ENCODE measurements at regions not wholly inside any gene's neighbourhood (a gene's known extent, or its start where the extent isn't known, plus 50 kb on each side); places are given as distances from the start of the nearest gene placed in this dataset.

DNA sequence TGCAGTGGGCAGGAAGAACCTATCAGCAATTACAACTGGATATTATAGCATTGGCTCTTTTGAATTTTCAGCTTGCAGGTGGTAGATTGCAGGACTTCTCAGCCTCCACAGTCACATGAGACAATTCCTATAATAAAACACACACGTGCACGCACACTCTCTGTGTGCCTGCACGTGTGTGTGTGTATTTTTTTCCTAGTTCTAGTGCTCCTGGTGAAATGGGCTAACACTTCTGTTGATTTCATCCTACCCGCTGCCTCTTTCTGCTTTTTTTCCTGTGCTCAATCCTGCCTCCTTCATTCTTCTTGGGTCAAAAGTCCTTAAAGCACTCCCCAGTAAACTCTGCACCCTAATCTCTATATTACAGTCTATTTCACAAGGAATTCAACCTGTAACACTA is 320.1 kb downstream of the OSTF1 start:
- no peak for DNase-seq (ENCODE audit: low read depth, low spot score)

DNA sequence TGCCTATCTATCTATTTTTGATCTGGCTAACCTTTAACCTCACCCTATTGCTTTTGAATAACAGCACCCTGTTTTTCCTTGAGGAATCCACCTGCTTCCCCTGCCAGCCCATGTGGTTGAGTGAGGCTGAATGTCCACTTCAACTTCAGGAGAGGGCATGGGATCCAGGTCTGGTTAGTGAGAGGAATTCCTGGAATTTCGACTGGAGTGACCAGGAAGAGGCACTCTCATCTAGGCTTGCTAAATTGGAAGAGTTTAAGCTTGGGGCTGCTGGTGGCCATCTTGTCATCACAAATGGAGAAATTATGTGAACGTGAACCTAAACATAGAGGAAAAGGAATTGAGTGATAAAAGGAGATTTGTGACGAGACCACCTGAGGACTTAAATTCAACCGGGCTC is 322.1 kb downstream of the OSTF1 start:
- no peak for DNase-seq (ENCODE audit: low read depth, low spot score)

DNA sequence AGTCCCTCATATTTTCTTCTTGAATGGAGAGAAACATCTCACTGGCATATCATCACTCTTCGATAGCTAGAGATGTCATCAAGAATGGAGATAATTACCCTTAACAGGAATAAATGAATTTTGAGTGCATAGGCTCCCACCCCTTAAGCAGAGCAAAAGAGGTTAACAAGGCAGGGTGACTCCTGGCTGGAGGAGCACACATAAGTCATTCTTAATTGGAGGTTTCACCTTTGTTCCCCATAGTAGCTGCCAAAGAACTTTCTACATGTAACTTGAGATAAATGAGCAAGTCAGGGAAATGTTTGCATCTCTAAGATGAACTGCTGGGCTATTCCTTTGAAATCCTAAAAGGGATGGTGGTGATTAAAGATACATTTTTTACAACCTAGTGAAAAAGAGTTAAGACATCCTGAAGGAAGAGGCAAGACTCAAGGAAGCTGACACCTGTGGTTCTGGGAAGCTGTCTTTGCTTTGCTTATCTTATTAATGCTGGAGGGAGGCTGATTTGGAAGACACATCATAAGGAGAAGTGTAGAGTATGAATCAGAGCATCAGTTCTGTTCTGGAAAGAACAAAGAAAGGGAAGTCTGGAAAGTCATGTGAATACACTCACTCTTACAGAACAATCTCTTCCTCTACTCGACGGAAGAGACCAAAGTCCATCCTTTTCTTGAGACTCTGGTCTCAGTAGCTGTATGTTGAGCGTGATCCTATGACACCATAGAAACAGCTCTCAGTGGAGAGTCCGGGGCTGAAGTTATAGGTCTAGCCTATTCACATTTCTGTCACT is 326.3 kb downstream of the OSTF1 start:
- no peak for DNase-seq (ENCODE audit: low read depth, low spot score)

DNA sequence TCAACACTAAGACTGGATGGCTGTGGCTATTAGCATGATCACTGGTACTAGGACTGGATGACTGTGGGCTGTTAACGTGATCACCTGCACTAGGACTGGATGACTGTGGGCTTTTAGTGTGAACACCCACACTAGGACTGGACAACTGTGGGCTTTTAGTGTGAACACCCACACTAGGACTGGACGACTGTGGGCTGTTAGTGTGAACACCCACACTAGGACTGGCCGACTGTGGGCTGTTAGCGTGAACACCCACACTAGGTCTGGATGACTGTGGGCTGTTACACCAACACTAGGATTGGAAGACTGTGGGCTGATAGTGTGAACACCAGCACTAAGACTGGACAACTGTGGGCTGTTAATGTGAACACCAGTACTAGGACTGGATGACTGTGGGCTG is 329.2 kb downstream of the OSTF1 start:
- no peak for DNase-seq (ENCODE audit: low read depth, low spot score)

DNA sequence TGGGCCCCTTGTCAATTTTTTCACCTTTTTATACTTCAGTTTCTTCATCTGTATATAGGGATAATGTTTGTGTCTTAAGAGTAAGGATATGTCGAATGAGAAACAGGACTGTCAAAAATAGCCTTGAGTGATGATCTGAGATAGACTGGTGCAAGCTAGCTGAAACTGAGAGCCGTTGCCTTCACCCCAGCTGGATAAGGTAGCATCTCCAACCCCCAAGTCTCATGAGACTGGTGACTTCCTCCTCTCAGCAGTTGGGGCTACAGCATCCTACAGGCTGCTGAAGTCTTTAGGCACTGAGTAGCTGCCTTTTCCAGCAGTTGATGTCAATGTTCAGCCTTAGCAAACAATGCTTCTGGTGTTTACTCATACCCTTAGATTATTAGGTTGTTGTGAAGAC is 330.2 kb downstream of the OSTF1 start:
- no peak for DNase-seq (ENCODE audit: low read depth, low spot score)

DNA sequence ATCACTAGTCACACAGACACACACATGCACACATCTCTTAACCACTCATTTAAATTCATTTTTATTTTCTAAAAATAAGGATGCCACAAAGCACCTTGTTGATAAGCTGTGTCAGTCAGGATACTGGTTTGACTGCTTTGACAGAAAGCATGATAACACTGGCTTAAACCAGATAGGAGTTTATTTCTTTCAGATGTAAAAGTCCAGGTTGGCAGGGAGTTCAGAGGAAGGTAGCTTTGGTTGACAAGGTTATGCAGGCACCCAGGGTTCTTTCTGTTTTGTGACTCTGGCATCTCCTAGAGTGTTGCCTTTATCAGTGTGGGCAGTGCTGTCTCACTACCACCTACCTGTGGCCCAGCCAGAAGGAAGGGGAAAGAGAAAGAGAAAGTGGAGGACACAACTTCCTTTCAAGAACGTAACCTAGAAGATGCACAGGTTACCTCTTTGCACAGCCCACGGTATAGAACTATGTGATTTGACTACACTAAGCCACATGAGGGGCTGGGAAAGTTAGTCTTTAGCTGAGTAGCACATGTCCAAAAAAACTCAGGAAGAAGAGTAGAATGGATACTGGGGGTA is 334.7 kb downstream of the OSTF1 start:
- DNase-seq (ENCODE audit: low read depth, low spot score) = no peak

DNA sequence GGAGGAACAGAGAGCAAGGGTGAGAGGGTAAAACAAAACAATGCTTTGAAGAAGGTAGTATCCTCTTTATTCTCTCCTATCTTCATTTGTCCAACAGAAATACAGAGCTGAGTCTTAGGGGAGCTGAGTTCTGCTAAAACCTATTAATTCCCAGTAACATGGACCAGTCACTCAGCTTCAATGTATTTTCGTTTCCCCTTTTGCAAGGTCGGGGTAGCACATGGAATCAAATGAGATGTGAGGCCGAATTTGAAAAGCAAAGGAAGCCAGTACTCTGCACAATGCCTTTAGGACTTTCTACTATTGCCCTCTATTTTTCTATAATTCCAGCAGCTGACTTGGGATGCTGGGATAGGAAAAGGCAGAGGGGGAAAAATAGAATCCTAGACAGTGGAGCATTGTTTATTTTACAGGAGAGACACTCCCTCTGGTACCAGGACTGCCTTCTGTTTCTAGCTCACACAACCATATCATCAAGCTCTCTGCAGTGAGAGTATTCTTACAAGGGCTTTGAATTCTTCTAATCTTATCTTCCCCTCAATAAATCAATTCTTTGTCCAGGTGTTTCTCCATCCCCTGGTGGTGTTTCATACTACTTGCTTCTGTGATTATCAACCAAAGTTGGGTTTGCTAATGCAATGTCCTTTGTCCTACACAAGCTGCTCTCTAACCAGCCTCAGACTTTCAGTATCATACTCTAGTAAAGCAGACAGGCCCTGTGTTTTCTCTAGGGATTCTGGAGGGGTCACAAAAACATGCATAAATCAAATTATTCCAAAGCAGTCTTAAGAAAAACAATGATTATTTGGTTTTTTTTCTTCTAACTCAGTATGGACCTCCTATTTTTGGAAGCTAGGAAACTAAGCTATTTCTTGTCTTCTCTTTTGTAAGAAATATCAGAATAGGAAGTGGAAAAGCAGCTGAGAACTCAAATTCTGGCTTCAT is 341.5 kb downstream of the OSTF1 start:
- no peak for DNase-seq (ENCODE audit: low read depth, low spot score)

DNA sequence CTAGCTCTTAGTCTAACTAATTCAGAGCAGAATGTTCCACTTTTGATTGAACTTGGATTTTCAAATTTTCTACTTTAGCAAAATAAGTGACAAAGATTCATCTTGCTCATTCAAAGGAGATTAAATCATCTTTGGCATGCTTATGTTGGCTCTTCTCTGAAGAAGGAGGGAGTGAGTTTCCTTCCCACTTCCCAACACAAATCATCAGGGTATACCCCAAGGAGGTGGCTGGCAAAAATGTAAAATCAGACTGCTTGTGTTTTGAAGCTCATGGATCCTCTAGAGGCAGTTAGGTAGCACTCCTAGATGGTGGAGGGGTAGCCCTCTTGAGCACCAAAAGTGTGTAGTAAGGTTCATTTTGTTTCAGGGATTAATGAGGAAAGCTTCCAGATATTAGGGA is 343.1 kb downstream of the OSTF1 start:
- no peak for DNase-seq (ENCODE audit: low read depth, low spot score)

DNA sequence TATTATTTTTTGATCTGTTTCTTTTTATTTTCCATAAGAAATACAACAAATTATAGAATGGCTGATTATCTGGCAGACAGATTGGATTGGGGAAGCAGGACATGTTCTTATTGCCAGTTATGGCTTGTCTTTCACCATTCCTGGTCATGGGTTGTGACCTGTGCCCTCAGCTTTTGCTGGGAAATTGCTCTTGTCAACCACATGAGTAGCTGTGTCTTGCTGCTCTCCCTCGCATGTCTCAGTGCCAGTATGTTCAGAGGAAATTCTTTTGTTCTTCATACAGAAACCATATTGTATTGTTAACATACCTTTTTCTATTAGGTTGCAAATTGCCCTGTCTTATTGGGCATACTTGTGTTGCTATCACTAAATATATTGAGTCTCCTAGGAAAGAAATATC is 344.1 kb downstream of the OSTF1 start:
- no peak for DNase-seq (ENCODE audit: low read depth, low spot score)

DNA sequence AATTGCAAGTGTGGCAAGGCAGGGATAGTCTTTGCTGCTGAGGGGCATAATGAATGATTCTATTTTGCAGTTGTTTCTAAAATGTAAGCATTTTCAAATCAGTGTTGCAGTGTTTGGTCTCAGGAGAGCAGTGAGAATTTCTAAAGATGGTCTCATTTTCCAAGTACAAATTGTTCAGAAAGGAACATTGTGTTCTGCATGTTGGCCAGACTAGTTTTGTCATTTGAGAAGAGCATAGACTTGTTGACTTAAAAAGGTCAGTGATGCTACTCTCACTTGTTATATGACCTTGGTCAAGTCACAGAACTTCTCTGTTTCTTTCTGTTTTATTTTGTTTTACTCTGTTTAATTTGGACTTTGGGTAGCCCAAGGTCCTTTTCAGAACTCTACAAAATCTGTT is 344.6 kb downstream of the OSTF1 start:
- no peak for DNase-seq (ENCODE audit: low read depth, low spot score)

DNA sequence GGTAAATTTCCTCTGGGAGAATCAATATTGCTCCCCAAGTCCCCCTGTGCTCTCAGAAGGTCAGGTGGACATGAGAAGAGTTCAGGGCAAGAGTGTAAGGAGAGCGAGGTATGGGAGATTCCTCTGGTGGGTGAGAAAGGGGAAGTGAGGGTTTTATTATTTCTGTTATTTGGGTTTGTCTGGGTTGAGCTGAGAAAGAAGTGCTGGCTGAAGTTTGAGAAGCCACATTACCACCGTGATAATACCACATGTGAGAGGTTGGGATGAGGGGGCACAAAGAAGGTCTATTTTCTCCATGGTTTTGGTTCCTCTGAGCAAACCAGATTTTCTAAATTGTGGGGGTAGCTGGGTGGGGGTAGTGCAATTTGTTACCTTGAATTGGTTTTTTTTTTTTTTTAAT is 350.4 kb downstream of the OSTF1 start:
- DNase-seq (ENCODE audit: low read depth, low spot score) = no peak

DNA sequence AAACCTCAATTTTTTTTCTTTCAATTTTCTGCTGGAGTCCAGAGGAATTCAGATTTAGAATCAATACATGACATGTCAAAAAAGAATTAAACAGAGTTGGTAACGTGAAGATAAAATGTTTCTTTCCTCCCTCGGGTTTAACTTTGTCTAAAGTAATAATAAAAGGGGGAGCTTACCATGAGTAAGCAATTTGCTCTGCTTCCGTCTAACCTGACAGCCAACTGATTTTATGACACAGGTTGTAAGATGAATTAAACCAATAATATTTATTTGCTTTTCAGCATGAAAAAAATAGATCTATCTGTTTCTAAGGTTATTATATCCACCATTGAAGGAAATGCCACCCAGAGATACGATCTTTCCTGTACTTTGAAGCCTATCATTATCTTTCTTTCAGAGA is 352.6 kb downstream of the OSTF1 start:
- no peak for DNase-seq (ENCODE audit: low read depth, low spot score)

DNA sequence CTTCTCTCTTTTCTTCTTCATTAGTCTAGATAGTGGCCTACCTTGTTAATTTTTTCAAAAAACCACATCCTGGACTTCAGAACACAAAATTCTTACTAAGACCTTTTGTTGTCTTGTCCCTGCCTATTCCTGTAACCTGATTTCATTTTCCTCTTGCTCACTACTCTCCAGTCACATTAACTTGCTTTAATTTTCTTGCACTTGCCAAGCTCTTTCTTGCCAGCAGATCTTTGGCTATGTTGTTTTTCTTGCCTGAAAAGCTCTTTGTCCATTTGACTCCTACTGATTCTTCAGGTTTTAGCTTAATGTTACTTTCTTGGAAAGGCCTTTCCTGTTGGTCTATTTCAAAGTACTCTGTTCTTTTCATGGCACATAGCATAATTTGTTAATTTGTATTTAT is 356.8 kb downstream of the OSTF1 start:
- no peak for DNase-seq (ENCODE audit: low read depth, low spot score)

DNA sequence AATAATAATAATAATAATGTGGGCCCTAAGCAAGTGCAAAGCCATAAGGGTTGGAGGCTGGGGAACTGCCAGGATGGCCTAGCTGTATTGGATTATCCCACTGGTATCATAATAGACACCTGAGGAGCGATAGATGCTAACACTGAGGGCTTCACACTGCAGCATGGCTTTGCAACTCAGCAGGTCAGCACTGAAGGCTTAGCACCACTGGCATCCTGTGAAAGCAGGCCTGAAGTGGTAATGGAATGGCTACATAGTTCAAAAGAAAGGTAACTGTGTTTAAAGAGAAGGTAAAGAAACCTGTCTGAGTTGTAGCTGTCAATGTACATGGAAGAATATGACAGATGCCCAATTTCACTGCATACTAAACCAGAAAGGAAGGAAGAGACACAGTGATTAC is 359.0 kb downstream of the OSTF1 start:
- DNase-seq (ENCODE audit: low read depth, low spot score) = no peak

DNA sequence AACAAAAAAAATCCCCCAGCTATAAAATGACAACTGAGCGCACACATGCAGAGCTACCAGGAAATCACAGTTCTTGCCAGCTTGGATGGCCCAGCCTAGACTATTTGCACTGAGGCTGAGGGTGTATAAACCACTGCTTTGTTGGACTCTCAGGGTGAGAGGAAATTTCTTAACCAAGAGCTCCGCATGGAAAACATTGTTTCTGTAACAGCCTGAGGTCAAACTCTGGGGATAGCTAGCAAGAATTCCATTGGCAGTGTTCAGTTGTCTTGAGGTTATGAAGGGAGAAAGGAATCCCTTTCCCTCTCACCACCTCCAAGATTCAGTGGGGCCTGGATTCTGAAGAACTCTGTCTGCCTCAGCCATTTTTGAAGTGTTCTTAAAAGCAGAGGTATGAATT is 360.0 kb downstream of the OSTF1 start:
- DNase-seq (ENCODE audit: low read depth, low spot score) = no peak

DNA sequence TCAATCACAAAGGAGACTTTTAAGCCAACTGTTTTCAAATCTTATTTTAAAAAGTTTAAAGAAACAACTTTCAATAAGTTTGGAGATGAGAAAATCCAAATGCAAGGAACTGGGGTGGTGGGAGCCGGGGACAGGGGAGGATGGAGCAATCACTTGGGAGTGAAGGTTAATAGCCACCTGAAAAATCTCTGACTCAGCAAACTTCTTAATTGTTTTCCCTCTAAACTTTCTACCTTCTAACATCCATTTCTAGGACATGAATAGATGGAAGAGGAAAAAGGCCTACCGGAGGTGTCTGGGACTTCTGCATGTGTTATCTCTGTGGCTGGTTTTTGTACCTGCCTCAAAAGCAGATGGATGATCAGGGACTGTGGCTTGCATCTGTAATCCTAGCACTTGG is 360.6 kb downstream of the OSTF1 start:
- no peak for DNase-seq (ENCODE audit: low read depth, low spot score)

DNA sequence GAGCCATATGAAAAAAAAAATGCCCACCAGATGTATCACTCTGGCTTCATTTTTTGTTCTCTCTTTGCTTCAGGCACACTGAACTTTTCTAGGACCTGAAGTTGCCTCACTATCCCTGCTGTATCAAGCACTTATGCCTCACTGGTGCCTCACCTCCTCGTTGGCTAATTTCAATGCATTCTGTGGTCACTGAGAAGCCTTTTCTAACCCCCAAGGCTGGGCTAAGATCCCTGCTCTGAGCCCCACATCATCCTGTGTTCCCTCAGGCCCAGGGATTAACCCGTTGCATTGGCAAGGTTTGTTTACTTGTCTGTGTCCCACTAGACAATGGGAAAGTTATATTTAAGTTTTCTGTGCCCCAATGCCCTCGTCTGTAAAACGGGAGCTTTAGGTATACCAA is 362.7 kb downstream of the OSTF1 start:
- DNase-seq (ENCODE audit: low read depth, low spot score) = no peak

DNA sequence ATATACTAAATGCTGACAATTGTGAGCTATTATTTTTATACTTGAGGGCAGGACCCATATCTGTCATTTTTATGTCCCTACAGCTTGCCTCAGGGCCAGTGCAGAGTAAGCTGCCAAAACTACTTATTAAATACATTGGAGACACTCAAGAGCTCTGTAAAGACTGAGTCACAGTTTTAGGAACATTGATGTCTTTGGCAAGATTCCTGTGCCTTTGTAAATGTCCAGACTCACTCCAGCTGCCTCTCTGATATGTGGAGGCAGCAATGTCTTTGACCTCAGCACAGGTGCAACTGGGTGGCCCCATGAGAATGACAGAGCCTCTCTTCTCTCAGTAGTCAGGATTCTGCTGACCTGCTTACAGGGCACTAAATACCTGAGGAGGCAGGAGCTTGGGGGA is 363.2 kb downstream of the OSTF1 start:
- no peak for DNase-seq (ENCODE audit: low read depth, low spot score)

DNA sequence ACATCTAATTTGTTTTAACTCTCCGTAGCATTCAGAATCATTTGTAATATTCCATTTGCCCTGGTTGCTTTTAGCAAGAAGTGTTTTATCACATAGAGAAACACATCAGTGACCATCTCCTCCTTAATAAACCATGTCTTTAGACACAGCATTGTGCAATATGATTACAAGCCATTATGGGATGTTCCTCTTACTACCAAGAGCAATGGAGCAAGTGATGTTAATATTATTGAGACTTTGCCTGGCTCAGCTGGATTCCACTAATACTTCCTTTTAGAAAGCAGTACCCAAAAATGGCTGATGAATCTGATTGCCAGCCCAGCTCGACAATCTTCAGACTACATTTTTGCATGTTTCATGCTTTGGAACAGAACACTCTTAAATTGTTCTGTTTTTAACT is 364.2 kb downstream of the OSTF1 start:
- no peak for DNase-seq (ENCODE audit: low read depth, low spot score)

DNA sequence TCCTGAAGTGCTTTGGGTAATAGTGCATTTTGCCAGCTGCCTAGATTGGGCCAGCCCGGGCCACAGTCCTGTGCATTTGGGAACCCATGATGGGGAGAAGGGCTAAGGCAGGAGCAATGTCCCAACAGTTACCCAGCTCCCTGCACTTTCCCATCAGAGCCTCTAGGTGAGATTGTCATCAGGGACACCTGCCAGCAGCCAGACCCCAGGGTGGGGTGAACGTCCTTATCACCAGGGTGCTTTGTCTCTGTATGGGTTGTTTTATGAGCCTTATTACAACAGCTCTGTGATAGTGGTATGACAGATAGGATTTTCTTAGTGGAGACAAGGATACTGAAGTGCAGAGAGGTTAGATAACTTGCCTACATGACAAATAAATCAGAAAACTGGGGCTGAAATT is 365.7 kb downstream of the OSTF1 start:
- DNase-seq (ENCODE audit: low read depth, low spot score) = no peak

DNA sequence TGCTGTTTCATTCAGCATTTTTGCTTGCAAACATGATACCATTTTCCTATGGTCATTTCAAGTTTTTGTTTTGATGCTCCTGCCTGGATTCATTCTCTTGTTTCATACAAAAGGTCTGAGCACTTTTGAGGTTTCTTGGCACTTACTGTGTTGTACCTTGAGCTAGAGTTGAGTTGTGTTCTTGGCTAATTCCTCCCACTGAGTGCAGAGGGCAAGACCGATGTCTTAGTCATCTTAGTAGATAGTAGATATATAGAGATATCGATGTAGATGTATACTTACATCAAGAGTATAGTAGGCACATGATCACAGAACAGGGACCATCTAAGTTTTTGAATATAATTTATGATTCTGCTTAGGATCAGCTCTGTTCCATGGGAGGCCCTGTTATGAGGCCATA is 366.6 kb downstream of the OSTF1 start:
- no peak for DNase-seq (ENCODE audit: low read depth, low spot score)

DNA sequence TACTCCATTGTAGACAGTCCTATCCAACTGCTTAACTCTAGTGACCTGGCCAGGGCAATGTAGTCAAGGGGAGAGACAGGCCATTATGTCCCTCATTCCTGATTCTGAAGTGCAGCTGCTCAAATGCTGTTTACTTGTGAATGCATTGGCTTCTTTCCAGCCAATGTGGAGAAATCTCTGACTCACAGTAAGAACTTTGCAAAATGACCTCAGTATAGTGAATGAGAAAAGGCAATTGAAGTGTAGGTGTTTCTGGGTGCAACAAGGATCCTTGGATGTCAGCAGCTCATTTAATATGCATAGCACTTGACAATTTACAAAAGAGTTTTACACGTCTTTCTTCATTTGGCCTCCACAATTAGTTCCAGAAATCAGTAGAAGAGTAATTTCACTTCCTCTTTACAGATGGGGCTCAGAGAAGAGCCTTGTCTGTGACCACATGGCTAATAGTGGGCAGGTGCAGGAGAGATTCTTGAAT is 367.2 kb downstream of the OSTF1 start:
- DNase-seq (ENCODE audit: low read depth, low spot score) = no peak

All from pulmonary artery endothelial cell (primary cell).